GM21576 (cell line): ENCODE measurements at regions not wholly inside any gene's neighbourhood (a gene's known extent, or its start where the extent isn't known, plus 50 kb on each side); places are given as distances from the start of the nearest gene placed in this dataset.

ENCODE experiments used
- ATAC-seq: cut with Tn5 transposase; IDR thresholded peaks from one replicate; pipeline ENCODE4 v1.9.1; 2021; ENCODE audit warnings: mild to moderate bottlenecking, moderate library complexity; ENCODE audit not compliant: unreplicated experiment

DNA sequence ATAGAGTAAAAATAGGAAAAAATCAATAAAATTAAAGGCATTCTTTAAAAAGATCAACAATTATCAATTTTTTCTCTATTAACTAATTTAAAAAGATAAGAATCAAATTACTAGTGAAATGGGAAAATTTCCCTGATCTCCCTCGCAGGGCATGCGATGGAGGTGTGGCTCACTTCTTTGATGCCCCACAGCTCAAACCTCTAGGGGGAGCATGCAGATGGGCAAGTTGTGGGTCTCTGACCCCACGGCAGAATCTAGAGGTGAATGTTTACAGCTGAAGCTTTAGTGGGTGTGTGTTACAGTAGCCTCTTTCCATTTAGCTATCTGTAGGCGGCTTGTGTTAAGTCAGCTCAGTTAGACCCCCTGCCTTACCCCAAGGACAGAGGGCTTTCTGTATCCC lies 1348.8 kb downstream of the PCDH18 start:
- no peak for ATAC-seq

DNA sequence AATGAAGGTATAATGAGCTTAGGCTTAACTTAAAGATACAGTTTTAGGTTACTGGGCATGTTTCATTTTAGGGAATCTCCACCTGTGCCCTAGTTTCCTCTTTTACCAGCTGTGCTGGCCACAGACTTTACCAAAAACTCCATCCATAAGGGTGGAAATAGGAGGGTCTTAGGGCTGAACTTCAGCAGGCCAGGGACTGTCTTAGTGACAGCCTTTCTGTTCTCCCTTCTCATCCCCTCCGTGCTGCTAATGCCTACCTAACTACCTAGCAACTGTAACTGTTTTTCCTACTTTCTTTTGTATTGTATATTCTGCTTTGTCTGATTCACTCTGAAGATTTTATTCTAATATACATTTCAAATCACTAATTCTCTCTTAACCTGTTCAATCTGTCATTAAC lies 1375.3 kb downstream of the PCDH18 start:
- ATAC-seq = no peak

DNA sequence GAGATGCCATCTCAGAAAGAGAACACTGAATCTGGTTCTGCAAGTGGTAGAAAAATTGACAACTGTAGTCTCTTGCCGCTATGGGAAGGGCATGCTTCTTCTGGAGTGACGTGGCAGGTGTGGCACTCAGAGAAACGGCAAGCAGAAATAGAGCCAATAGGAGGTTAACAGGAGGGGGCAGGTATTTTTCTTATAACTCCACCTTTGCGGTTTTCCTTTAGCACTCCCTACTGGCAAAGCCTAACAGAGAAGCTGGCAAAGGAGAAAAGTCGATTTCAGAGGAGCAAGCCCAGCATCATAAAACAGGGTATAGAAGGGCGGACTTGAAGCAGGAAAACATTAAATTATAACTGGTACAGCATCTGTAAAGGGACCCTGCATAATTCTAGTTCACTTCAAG lies 1382.2 kb downstream of the PCDH18 start:
- no peak for ATAC-seq

DNA sequence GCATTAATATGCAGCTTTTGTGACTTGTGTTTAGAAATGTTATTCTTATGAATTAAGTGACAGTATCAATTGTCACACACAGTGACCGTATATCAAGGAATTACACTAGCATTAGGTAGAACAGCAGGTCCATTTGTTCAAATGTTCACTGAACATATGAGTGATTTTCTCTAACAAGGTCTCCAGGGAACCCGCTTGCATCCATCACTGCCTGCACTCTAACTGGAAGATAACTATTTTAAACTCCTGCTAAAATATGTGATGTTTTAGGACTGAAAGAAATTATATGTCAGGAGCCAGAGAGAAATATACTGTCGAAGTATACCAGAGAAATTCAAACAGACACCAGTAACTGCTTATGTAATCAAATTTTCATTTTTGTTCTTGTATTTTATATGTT lies 1395.7 kb downstream of the PCDH18 start:
- ATAC-seq = no peak

DNA sequence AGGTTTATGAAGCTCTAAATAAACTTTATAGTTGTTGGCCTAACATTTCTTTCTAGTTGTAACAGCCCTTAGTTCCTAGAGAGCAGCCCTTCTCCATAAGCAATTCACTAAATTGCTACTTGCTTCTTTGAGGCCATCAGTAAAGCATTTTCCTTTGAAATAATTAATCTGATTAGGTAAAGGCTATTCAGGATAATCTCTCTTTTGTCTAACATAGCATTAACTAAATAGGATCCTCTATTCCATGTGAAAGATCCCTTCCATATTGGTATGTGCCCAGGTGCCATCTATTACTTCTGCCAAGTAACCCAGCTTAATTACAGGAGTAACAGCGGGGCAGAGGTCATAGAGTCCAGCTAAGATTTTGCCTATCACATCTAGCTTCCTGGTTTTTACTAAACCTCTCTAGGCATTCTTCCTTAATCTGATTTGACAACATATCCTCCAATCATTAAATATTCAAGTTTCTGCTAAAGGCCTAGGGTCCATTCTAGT lies 1408.0 kb downstream of the PCDH18 start:
- no peak for ATAC-seq

DNA sequence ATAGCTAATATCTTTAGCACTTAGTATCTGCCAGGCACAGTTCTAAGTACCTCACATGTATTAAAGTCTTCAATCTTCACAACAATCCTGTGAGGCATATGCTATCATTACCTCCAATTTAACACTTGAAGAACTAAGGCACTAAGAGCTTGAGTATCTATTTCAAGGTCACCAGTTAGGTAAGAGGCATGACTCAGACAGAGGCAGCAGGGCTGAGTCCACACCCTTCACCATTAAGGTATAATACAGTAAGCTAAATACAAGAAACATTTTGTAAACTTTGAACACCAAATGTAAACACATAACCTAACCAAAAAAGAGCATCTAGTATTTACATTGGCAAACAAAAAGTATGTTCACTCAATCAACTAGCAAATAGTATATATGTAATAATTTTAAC lies 1410.9 kb downstream of the PCDH18 start:
- no peak for ATAC-seq

DNA sequence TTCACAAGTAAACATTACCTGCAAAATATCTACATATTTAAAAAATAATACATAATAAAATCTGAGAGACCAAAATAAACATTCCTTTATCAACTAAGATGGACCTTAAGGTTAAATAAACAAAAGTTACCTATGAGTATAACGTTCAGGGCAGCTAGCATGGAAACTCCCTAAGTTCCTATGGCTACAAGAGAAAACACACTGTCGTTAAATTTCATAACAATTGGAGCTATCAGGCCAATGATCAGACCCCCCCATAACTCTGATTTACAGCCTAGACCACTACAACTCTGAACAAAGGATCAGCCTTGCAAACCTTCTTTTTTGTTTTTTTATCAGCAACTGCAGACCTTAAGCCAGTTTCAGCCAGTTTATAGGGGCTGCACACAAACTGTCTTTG lies 1418.4 kb downstream of the PCDH18 start:
- ATAC-seq = no peak

DNA sequence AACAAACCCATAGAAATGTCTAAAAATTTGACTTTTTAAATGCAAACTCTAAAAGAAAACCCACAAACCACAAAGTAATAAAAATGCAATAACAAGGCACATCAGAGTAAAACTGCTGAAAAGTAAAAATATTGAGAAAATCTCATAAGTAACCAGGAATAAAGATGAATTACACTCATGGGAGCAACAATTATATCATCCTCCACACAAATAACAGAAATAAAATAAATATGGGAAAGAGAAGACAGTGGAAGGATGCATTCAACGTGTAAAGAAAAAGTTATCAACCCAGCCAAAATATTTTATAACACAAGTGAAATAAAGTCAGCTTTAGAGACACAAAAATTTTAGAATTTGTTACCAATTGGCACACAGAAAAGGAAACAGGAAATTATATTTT lies 1420.2 kb downstream of the PCDH18 start:
- no peak for ATAC-seq

DNA sequence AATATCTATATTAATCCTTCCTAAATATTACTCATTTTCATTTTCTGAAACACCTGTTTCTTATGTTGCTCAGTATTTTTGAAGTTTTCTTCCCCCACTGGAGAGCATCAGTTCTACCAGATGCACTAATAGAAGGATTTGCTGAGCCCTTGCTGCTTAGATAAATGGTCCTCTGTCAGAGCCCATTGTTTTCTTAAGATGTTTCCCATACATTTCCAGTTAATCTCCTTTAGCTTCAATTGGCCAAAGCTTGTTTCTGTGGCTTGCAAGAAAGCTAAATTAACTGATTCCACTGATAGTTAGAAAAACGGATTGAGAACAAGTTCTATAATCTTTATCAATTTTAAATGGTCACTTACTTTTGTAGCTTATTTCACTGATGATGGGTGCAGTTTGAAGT lies 1425.5 kb downstream of the PCDH18 start:
- no peak for ATAC-seq

DNA sequence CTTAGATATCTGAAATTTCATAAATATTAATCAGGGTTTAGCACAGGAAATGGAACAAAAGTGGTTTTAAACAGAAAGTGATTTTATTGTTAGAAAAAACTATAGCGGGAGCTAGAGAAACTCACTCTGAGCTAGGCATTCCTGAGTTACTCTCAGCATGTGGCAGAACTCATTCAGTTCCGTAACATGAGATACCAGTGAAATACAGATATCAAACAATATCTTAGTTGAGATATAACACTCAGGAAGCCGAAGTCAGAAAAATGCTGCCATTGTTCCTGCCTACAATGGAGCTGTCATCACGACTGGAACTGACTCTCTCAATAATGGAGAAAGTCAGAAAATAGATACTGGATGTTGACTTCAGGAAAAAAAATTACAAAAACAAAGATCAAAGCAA lies 1428.7 kb downstream of the PCDH18 start:
- ATAC-seq = no peak

DNA sequence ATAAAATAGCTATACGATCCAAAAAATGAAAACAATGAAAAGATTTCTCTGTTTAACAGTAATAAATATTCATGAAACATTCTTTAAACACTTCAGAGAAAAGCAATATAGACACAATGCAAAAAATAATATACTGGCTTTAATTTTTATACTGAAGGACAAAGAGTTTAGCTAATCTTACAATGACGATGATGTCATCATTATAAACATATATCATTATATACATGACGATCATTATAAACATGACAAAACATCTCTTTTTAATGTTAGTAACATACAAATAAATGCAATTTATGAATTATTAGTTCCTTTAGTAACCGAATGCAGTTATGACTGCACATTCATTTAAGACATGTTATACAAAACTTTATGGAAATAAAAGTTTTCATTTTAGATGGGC lies 1434.6 kb downstream of the PCDH18 start:
- ATAC-seq = no peak

DNA sequence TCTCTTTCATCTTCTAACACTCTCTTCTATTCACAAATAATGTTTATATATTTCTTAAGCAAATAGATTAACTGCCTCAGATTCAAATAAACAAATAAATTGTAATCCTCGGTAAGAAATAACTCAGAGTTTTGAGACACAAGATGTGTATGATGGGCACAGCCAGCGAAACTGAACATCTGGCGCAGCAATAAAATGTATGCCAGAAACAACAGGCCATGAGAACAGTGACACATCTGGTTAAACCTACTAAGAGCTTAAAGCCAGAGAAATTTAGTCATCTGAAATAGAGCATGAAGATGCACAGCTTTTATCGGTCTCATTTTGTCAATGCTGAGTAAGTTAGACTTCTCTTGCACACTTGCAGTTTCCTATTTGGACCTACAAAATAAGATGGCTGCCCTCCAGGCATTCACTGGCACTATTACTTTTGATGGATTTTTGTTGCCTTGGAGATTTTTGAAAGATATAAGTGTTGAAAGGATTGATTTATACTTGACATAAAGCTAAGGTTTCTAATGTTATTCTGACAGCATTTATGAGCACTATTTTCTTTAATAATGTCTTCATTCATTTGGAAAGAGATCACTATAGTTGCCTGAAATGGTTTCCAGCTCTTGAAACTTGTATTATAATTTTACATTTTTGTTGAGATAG lies 1444.0 kb downstream of the PCDH18 start:
- no peak for ATAC-seq

DNA sequence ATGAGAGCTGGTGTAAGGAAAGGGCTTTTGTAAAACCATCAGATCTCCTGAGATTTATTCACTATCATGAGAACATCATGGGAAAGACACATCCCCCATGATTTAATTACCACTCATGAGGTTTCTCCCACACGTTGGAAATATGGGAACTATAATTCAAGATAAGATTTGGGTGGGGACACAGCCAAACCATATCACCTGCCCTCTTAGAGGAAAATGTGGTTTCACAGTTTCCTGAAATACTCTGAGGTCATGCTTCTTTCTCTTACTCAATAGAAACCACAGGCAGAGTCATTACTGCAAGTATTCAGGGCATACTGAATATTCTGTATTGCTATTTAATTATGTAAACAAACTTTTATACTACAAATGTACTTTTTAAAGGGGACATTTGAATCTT lies 1453.3 kb downstream of the PCDH18 start:
- no peak for ATAC-seq

DNA sequence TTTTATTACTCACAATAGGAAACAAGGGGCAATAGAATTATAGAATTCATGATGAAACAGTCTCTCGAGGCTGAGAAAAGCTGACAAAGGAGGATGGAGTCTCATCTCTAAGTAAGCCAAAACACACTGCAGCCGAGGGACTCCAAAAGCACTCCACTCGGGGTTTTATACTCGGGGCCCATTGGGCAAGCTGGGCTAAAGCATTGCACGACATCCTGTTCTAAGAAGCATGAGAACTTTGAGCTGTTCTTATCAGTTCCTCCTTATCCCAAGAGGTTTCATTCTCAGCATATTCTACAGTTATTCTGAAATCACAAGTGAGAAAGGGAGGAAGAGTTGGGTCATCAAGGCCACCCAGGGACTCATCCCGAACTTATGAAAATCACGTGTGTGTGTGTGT lies 1475.5 kb downstream of the PCDH18 start:
- no peak for ATAC-seq

DNA sequence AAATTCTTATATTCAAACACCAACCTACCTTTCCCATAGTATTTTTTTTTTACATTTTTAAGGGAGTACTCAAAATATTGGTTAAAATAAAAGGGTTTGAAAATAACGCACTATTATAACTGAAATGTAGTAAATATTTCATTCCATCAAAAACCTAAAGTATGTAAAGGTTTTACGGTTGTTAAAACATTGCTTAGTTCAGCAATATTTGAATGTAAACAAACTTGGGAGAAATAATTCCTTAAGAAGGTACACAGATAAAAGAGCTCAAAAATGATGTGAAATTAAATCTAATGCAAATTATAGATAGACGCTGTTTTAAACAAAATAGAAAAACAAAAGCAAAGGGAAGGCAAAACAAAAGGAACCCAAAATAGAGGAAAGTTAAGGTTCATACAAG lies 1476.9 kb downstream of the PCDH18 start:
- ATAC-seq = no peak

DNA sequence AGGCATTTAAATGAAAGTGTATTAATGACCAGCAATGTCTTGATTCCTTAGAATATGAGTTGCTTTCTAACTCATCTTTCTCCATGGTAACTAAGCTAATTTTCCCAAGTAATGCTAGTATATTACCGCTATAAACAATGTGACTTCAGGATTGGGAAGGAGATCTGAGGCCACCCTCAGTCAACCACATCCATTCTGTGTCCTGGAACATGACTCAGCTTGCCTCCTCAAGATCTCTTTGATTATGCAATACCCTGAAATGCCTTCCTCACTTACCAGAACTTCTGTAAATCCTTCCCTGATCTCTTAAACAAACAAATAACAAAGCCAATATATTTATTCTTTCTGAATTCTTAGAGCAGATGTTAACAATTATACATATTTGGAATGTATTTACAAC lies 1495.5 kb downstream of the PCDH18 start:
- ATAC-seq = no peak

DNA sequence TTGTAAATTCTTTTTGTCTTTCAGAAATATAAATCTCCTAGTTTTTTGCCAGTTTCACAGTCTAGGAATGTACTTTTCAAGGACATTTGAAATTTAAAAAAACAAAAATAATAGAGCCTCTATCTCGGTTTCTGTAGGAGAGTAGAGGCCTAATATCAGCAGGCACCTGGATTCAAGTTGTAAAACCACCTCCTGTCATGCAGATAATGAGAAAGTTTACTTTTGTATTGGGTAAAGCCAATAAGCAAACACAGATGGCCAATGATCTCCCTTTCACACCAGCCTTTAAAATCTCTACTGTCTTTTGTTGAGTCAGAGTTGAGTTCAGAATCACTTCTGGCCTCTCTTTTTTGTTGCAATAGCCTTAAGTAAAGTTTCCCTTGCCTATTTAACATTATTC lies 1499.9 kb downstream of the PCDH18 start:
- ATAC-seq = no peak

DNA sequence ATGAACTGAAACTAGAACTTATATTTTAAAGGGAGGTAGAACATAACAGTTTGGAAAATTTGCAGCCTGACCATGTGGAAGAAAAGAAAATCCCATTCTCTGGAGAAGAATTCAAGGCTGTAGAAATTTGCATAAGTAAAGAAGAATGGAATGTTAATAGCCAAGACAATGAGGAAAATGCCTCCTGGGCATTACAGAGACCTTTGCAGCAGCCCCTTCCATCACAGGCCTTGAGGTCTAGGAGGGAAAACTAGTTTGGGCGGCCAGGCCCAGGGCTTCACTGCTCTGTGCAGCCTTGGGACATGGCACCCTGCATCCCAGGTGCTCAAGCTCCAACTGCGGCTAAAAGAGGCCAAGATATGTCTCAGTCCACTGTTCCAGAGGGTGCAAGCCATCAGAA lies 1506.8 kb downstream of the PCDH18 start:
- ATAC-seq = no peak

DNA sequence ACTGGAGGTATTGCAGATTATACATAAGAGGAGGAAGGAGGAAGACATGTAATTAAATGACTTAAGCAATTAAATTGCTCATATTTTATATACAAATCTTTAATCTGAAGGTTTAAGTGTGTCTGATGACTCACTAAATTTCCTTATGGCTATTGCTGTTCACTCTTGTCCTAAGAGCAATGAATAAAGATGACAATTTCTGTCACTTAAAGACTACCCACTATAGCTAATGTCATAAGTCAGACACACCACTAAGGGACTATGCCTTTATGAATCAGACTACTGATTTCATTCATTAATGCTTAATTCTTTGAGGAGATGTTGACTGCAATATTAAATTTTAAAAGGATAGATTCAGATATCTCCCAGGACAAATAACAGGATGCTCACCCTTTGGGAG lies 1514.7 kb downstream of the PCDH18 start:
- ATAC-seq = no peak

DNA sequence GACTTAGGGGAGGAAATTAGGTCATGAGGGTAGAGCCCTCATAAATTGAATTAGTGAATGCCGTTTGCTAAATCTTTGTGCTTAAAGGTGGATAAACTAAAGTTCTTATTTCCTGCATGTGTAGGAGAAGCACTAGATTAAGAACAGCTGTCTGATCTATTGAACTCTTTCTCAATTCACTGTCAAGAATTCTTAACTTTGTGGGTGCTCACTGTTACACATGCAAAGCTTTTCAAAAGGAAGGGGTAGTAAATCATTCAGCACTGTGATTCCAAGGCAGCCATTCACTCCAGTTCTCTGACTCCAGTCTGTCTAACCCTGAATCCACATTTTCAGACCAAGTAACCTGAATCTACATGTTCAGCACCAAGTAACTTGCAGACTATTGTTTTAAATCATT lies 1520.1 kb downstream of the PCDH18 start:
- no peak for ATAC-seq

DNA sequence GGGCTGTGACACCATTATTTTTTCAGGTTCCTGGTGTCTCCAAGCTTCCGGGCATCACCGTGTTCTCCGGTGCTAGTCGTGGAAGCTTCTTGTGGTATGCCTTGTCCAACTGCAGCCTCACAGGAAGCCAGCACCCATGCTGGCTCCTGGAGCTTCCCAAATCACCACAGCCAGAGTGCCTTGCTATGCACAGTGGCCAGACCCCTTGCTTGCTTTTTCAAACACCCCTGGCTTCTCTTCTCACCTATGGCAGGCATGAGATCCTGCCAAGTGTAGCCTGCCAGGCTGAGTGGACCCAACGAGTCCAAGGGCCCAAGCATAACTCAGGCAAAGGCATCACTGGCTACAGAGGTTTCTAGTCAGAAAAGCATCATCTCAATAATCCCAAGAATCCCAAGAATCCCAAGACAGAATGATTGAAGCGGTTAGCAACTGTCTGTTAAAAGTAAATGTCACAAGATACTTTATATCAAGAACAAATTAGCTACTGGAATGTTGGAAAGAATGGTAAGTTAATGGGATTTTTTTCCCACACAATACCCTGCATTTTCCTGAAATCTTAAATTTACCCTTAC lies 1522.9 kb downstream of the PCDH18 start:
- no peak for ATAC-seq

DNA sequence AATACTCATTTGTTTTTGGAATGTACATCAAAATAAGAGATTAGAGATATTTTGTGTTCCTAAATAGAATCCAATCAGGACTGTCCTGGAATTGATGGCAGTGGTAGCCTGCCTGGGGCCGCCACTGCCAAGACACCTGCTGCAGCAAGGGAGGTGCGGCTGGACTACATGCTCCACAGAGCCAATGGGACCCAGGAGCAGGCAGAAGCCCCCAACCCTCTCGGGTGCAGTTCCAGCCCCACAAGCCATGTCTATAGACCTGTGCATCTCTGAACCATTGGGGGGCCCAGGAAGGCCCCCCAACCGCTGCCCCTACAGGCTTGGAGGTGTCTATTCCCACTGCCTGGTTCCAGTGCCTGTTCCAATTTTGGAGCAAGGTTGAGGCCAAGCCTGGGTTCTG lies 1524.3 kb downstream of the PCDH18 start:
- ATAC-seq = no peak

DNA sequence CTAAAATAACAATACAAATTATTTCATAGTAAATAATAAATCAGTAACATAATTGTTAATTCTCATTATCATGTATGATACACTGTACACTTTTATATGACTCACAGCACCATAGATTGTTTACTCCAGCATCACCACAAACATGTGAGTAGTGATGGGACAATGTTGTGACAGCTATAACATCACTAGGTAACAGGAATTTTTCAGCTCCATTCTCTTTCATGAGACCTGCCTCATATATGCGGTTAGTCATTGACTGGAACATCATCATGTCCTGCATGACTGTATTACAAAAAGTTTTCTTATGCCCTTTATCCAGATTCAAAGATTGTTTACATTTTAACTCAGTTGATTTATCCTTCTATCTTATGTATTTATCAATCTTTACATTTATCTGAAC lies 1530.0 kb downstream of the PCDH18 start:
- no peak for ATAC-seq
